Mesodermal cell (in vitro differentiated cells): ENCODE measurements at regions not wholly inside any gene's neighbourhood (a gene's known extent, or its start where the extent isn't known, plus 50 kb on each side); places are given as distances from the start of the nearest gene placed in this dataset.

Source experiments
- H3K27ac ChIP-seq: 2 replicates; pipeline ENCODE4 v1.7.0; 2013; ENCODE audit warnings: mild to moderate bottlenecking, low read depth, low read length, moderate library complexity; ENCODE audit not compliant: severe bottlenecking
- H3K36me3 ChIP-seq: 2 replicates; pipeline ENCODE4 v1.7.1; 2013; ENCODE audit warnings: mild to moderate bottlenecking, low read length, moderate library complexity; ENCODE audit not compliant: control insufficient read depth, insufficient read depth
- H3K4me1 ChIP-seq: one replicate; pipeline ENCODE4 v1.7.1; 2013; ENCODE audit warnings: mild to moderate bottlenecking, low read length; ENCODE audit not compliant: insufficient read depth, control insufficient read depth, poor library complexity, severe bottlenecking
- H3K4me3 ChIP-seq: 2 replicates; pipeline ENCODE4 v1.7.0; 2013; ENCODE audit warnings: low read length, control low read depth, mild to moderate bottlenecking; ENCODE audit not compliant: insufficient read depth, poor library complexity, severe bottlenecking; ENCODE audit errors: extremely low read depth
- H3K9me3 ChIP-seq: 2 replicates; pipeline ENCODE4 v1.7.1; 2013; ENCODE audit warnings: mild to moderate bottlenecking, low read length, moderate library complexity; ENCODE audit not compliant: control insufficient read depth
- WGBS, 2 experiments: methylation state at CpG; one replicate each; pipeline ENCODE4 v1.1.5; 2013; ENCODE audit warnings: missing lambda C conversion rate in 2 of 2; ENCODE audit not compliant: insufficient coverage in 2 of 2; 5-methylcytosine and 5-hydroxymethylcytosine counted together

- H3K4me1 ChIP-seq, result no peaks in the 10 kb centered on the region
- WGBS, 2 experiments, result 100% methylated on average over 1 of the region's 2 CpGs; no CpG with 5 or more reads in 1 of the 2 experiments
- H3K27ac ChIP-seq, result no peak overlapping the region
- no peaks in the 10 kb centered on the region for H3K36me3 ChIP-seq
- H3K9me3 ChIP-seq, result no peaks in the 10 kb centered on the region
- H3K4me3 ChIP-seq, result no peak overlapping the region
These were observed 275.6 kb downstream of the RAP2B start for GRCh38 chr3:153437666-153438065.

- Histone ChIP-seq H3K36me3 (no peaks in the 10 kb centered on the region), H3K4me1 (no peaks in the 10 kb centered on the region), H3K27ac (no peak overlapping the region), H3K4me3 (no peak overlapping the region), H3K9me3 (no peaks in the 10 kb centered on the region)
- WGBS, 2 experiments, result 71 to 100% methylated on average over 1 of the region's 3 CpGs
These were observed 276.2 kb downstream of the RAP2B start for GRCh38 chr3:153438271-153438670.

GRCh38 chr3:153439780-153440179 lies 277.8 kb downstream of the RAP2B start:
- 100% methylated on average over 1 of the region's 3 CpGs; no CpG with 5 or more reads in 1 of the 2 experiments for WGBS, 2 experiments
- Histone ChIP-seq H3K36me3 (no peaks in the 10 kb centered on the region), H3K9me3 (no peaks in the 10 kb centered on the region), H3K27ac (no peak overlapping the region), H3K4me3 (no peak overlapping the region), H3K4me1 (no peaks in the 10 kb centered on the region)

- no peaks in the 10 kb centered on the region for H3K9me3 ChIP-seq
- no peaks in the 10 kb centered on the region for H3K4me1 ChIP-seq
- H3K27ac ChIP-seq, result no peak overlapping the region
- WGBS, 2 experiments, result 87 to 89% methylated on average over 2 to 3 of the region's 5 CpGs
- no peaks in the 10 kb centered on the region for H3K36me3 ChIP-seq
- no peak overlapping the region for H3K4me3 ChIP-seq
These were observed 278.3 kb downstream of the RAP2B start for GRCh38 chr3:153440311-153440710.

GRCh38 chr3:153442386-153442785 lies 280.4 kb downstream of the RAP2B start:
- H3K36me3 ChIP-seq, result no peaks in the 10 kb centered on the region
- no peaks in the 10 kb centered on the region for H3K9me3 ChIP-seq
- H3K4me3 ChIP-seq, result no peak overlapping the region
- H3K27ac ChIP-seq, result no peak overlapping the region
- no peaks in the 10 kb centered on the region for H3K4me1 ChIP-seq
- WGBS, 2 experiments, result no CpG with 5 or more reads among the region's 2 CpGs

GRCh38 chr3:153442799-153443487 lies 280.9 kb downstream of the RAP2B start:
- Histone ChIP-seq H3K27ac (no peak overlapping the region), H3K9me3 (no peaks in the 10 kb centered on the region), H3K4me3 (no peak overlapping the region), H3K36me3 (no peaks in the 10 kb centered on the region), H3K4me1 (no peaks in the 10 kb centered on the region)
- 82 to 84% methylated on average over 2 to 3 of the region's 3 CpGs for WGBS, 2 experiments

- H3K4me3 ChIP-seq, result no peak overlapping the region
- no peaks in the 10 kb centered on the region for H3K9me3 ChIP-seq
- H3K36me3 ChIP-seq, result no peaks in the 10 kb centered on the region
- H3K27ac ChIP-seq, result no peak overlapping the region
- H3K4me1 ChIP-seq, result no peaks in the 10 kb centered on the region
- WGBS, 2 experiments, result 76 to 100% methylated on average over 1 to 2 of the region's 3 CpGs
These were observed 281.9 kb downstream of the RAP2B start for GRCh38 chr3:153443961-153444360.

- Histone ChIP-seq H3K27ac (no peak overlapping the region), H3K36me3 (no peaks in the 10 kb centered on the region), H3K4me3 (no peak overlapping the region), H3K4me1 (no peaks in the 10 kb centered on the region), H3K9me3 (no peaks in the 10 kb centered on the region)
- WGBS, 2 experiments, result no CpG with 5 or more reads among the region's 2 CpGs
These were observed 283.8 kb downstream of the RAP2B start for GRCh38 chr3:153445817-153446216.

GRCh38 chr3:153448151-153448829 lies 286.3 kb downstream of the RAP2B start:
- no peak overlapping the region for H3K27ac ChIP-seq
- no peaks in the 10 kb centered on the region for H3K9me3 ChIP-seq
- WGBS, 2 experiments, result 91 to 93% methylated on average over 2 to 4 of the region's 5 CpGs
- H3K36me3 ChIP-seq, result no peaks in the 10 kb centered on the region
- H3K4me3 ChIP-seq, result no peak overlapping the region
- no peaks in the 10 kb centered on the region for H3K4me1 ChIP-seq

- whole genome bisulfite sequencing, 2 experiments, result no CpG with 5 or more reads among the region's 2 CpGs
- Histone ChIP-seq H3K4me3 (no peak overlapping the region), H3K27ac (no peak overlapping the region), H3K36me3 (no peaks in the 10 kb centered on the region), H3K9me3 (no peaks in the 10 kb centered on the region), H3K4me1 (no peaks in the 10 kb centered on the region)
These were observed 295.0 kb downstream of the RAP2B start for GRCh38 chr3:153456833-153457545.
